ENCODE measurements at regions not wholly inside any gene's neighbourhood (a gene's known extent, or its start where the extent isn't known, plus 50 kb on each side); places are given as distances from the start of the nearest gene placed in this dataset.

- no peak for TF ChIP-seq CTCF (conservative IDR thresholded peaks at IDR 0.05)
- no peak for TF ChIP-seq EZH2 (IDR thresholded peaks at IDR 0.05; ENCODE audit: low read depth)
Observed at GRCh38 chr12:82619644-82620043, 67.1 kb upstream of the TMTC2 start.

Measured in PC-9 (cell line).